Progenitor cell of endocrine pancreas (in vitro differentiated cells): ENCODE measurements at regions not wholly inside any gene's neighbourhood (a gene's known extent, or its start where the extent isn't known, plus 50 kb on each side); places are given as distances from the start of the nearest gene placed in this dataset.

Source experiments
- DNase-seq: peaks from one replicate; pipeline ENCODE4 v3.0.0; 2021; ENCODE audit warnings: low spot score; ENCODE audit not compliant: unreplicated experiment
- H3K27ac Mint-ChIP-seq: 2 replicates; pipeline ENCODE4 v1.8.0; 2021; ENCODE audit warnings: mild to moderate bottlenecking, moderate library complexity, mixed read lengths
- H3K27me3 Mint-ChIP-seq: 2 replicates; pipeline ENCODE4 v1.8.0; 2021; ENCODE audit warnings: mixed read lengths
- H3K36me3 Mint-ChIP-seq: 2 replicates; pipeline ENCODE4 v1.8.0; 2022; ENCODE audit warnings: mixed read lengths; ENCODE audit not compliant: insufficient read depth
- H3K4me1 Mint-ChIP-seq: 2 replicates; pipeline ENCODE4 v1.8.0; 2021; ENCODE audit warnings: low read depth, mixed read lengths
- H3K4me3 Mint-ChIP-seq: 2 replicates; pipeline ENCODE4 v1.8.0; 2021; ENCODE audit warnings: low read depth, mild to moderate bottlenecking, moderate library complexity, mixed read lengths
- H3K9me3 Mint-ChIP-seq: 2 replicates; pipeline ENCODE4 v1.8.0; 2021; ENCODE audit warnings: low read depth, mixed read lengths
- CTCF ChIP-seq: fragments of 200-600 bp; sonication (generic); IDR thresholded peaks from one replicate; pipeline ENCODE4 v1.5.0; 2021; ENCODE audit warnings: antibody characterized with exemption, mild to moderate bottlenecking; ENCODE audit not compliant: unreplicated experiment

- DNase-seq, result no peak
These were observed 149.2 kb upstream of the LINGO1 start for GRCh38 chr15:77781946-77782240.

GRCh38 chr15:77781151-77781945, 148.6 kb upstream of the LINGO1 start:
- Mint-ChIP-seq H3K9me3 (peaks cover 12% of the 10 kb centered on the region), H3K27ac (no peak overlapping the region), H3K36me3 (peaks cover 7% of the 10 kb centered on the region), H3K27me3 (no peaks in the 10 kb centered on the region), H3K4me1 (peaks cover 3% of the 10 kb centered on the region), H3K4me3 (no peak overlapping the region)
- DNase-seq, result no peak
- no peak for TF ChIP-seq CTCF

More at GRCh38 chr15:77781946-77782240, 149.2 kb upstream of the LINGO1 start:
- peaks cover 3% of the 10 kb centered on the region for H3K4me1 Mint-ChIP-seq
- no peak for TF ChIP-seq CTCF
- H3K36me3 Mint-ChIP-seq, result peaks cover 7% of the 10 kb centered on the region
- no peak overlapping the region for H3K4me3 Mint-ChIP-seq
- H3K9me3 Mint-ChIP-seq, result peaks cover 12% of the 10 kb centered on the region
- no peaks in the 10 kb centered on the region for H3K27me3 Mint-ChIP-seq
- H3K27ac Mint-ChIP-seq, result no peak overlapping the region

GRCh38 chr15:77778802-77779201, 146.1 kb upstream of the LINGO1 start:
- Mint-ChIP-seq H3K27ac (no peak overlapping the region), H3K36me3 (peaks cover 7% of the 10 kb centered on the region), H3K9me3 (peaks cover 12% of the 10 kb centered on the region), H3K27me3 (no peaks in the 10 kb centered on the region), H3K4me3 (no peak overlapping the region), H3K4me1 (no peaks in the 10 kb centered on the region)
- no peak for DNase-seq
- no peak for TF ChIP-seq CTCF

- no peak for TF ChIP-seq CTCF
- H3K4me1 Mint-ChIP-seq, result no peaks in the 10 kb centered on the region
- H3K9me3 Mint-ChIP-seq, result peaks cover 12% of the 10 kb centered on the region
- H3K36me3 Mint-ChIP-seq, result peaks cover 5% of the 10 kb centered on the region
- H3K27me3 Mint-ChIP-seq, result no peaks in the 10 kb centered on the region
- DNase-seq, result no peak
- H3K4me3 Mint-ChIP-seq, result no peak overlapping the region
- no peak overlapping the region for H3K27ac Mint-ChIP-seq
These were observed 143.1 kb upstream of the LINGO1 start for GRCh38 chr15:77775837-77776236.

GRCh38 chr15:77775373-77775772, 142.7 kb upstream of the LINGO1 start:
- H3K36me3 Mint-ChIP-seq, result peaks cover 5% of the 10 kb centered on the region

More at GRCh38 chr15:77775373-77775772, 142.7 kb upstream of the LINGO1 start:
- peaks cover 12% of the 10 kb centered on the region for H3K9me3 Mint-ChIP-seq
- no peak for DNase-seq
- H3K4me1 Mint-ChIP-seq, result no peaks in the 10 kb centered on the region
- no peaks in the 10 kb centered on the region for H3K27me3 Mint-ChIP-seq
- TF ChIP-seq CTCF, result no peak
- H3K27ac Mint-ChIP-seq, result no peak overlapping the region
- no peak overlapping the region for H3K4me3 Mint-ChIP-seq
